Gastrocnemius medialis (tissue), 4 donors: ENCODE measurements at regions not wholly inside any gene's neighbourhood (a gene's known extent, or its start where the extent isn't known, plus 50 kb on each side); places are given as distances from the start of the nearest gene placed in this dataset.

Experiments
- ATAC-seq, 2 donors: fragments of 150-250 bp; one replicate each; pipeline ENCODE4 v1.9.1; 2016
- DNase-seq, 2 donors: peaks; one replicate each; pipeline ENCODE4 v3.0.0-alpha.2; 2019
- H3K27ac ChIP-seq, 4 donors: fragments of 200-600 bp; sonication (generic); 1 replicate in 1 of 4; 2 replicates in 3 of 4; pipeline ENCODE4 v1.5.1; 2016 to 2018; ENCODE audit warnings: mild to moderate bottlenecking in 2 of 4, moderate library complexity in 1 of 4
- H3K27me3 ChIP-seq, 3 donors: fragments of 200-600 bp; sonication (generic) in 2 of 3; 1 replicate in 1 of 3; 2 replicates in 2 of 3; pipeline versions ENCODE4 v1.5.1 to v1.6.0; 2016 to 2019; ENCODE audit warnings: mild to moderate bottlenecking in 1 of 3, moderate library complexity in 1 of 3
- H3K36me3 ChIP-seq, 2 donors: fragments of 200-600 bp; sonication (generic) in 1 of 2; one replicate each; pipeline ENCODE4 v1.5.1; 2017 to 2018
- H3K4me1 ChIP-seq, 2 donors: fragments of 200-600 bp; sonication (generic) in 1 of 2; one replicate each; pipeline ENCODE4 v1.5.1; 2016 to 2017; ENCODE audit warnings: mild to moderate bottlenecking in 2 of 2
- H3K4me3 ChIP-seq, 4 donors: fragments of 200-600 bp; sonication (generic) in 3 of 4; 1 replicate in 1 of 4; 2 replicates in 3 of 4; pipeline ENCODE4 v1.5.1; 2016 to 2019; ENCODE audit warnings: mild to moderate bottlenecking in 2 of 4
- H3K9me3 ChIP-seq, 3 donors: fragments of 200-600 bp; sonication (generic) in 2 of 3; 1 replicate in 1 of 3; 2 replicates in 2 of 3; pipeline ENCODE4 v1.5.1; 2016 to 2019
- CTCF ChIP-seq, 5 experiments: fragments of 450-650 bp in 3 of 5; fragments of 200-600 bp in 2 of 5; sonication (generic) in 2 of 5; IDR thresholded peaks in 4 of 5; conservative IDR thresholded peaks in 1 of 5; 1 replicate in 4 of 5; 2 replicates in 1 of 5; pipeline ENCODE4 v1.5.1; 2016 to 2019; ENCODE audit warnings: antibody characterized with exemption in 5 of 5, mild to moderate bottlenecking in 3 of 5, moderate library complexity in 3 of 5
- POLR2A ChIP-seq, 2 donors: fragments of 450-650 bp; IDR thresholded peaks; one replicate each; pipeline ENCODE4 v1.6.1; 2017; ENCODE audit warnings: antibody characterized with exemption in 2 of 2, mild to moderate bottlenecking in 2 of 2, moderate library complexity in 2 of 2
- in situ Hi-C, 4 donors: fragments of 200-750 bp; cut with MboI; loops; one replicate each; pipeline versions ENCODE4 v1.15.0 to v1.8.0; 2017; ENCODE audit warnings: low sequenced_read_pairs in 4 of 4
- intact Hi-C: fragments of 100-400 bp; cut with DNase I; formaldehyde crosslinking; loops from one replicate; pipeline ENCODE4 v1.15.1; 2023; ENCODE audit warnings: low total_unique reads

- Histone ChIP-seq H3K27ac (no peak overlapping the region), H3K4me1 (no peaks in the 10 kb centered on the region), H3K4me3 (no peak overlapping the region), H3K9me3 (peaks cover 0 to 8% (median 0%) of the 10 kb centered on the region in 3 donors), H3K27me3 (peaks cover 0 to 11% (median 0%) of the 10 kb centered on the region in 3 donors), H3K36me3 (no peaks in the 10 kb centered on the region)
- in situ Hi-C loops (no loop called here), intact Hi-C loops (no loop called here)
- DNase-seq (no peak), ATAC-seq (no peak)
- TF ChIP-seq POLR2A (IDR thresholded peaks at IDR 0.05) (no peak), CTCF (IDR thresholded peaks at IDR 0.05 in 4 of 5, conservative IDR thresholded peaks at IDR 0.05 in 1 of 5) (no peak)
These were observed 105.9 kb downstream of the METRNL start for GRCh38 chr17:83185023-83186002.

GRCh38 chr17:83186226-83186625, 106.8 kb downstream of the METRNL start:
- in situ Hi-C loops (no loop called here), intact Hi-C loops (no loop called here)
- no peaks in the 10 kb centered on the region for H3K4me1 ChIP-seq
- H3K4me3 ChIP-seq: no peak overlapping the region
- no peak for TF ChIP-seq CTCF (IDR thresholded peaks at IDR 0.05 in 4 of 5, conservative IDR thresholded peaks at IDR 0.05 in 1 of 5)
- TF ChIP-seq POLR2A (IDR thresholded peaks at IDR 0.05): no peak
- H3K9me3 ChIP-seq: peaks cover 0 to 8% (median 0%) of the 10 kb centered on the region in 3 donors
- ATAC-seq (no peak), DNase-seq (no peak)
- no peaks in the 10 kb centered on the region for H3K36me3 ChIP-seq
- peaks cover 0 to 11% (median 4%) of the 10 kb centered on the region in 3 donors for H3K27me3 ChIP-seq
- H3K27ac ChIP-seq: no peak overlapping the region

GRCh38 chr17:83186751-83187421, 107.5 kb downstream of the METRNL start:
- in situ Hi-C loops (no loop called here), intact Hi-C loops (no loop called here)
- no peak overlapping the region for H3K4me3 ChIP-seq
- ATAC-seq (no peak), DNase-seq (no peak)
- H3K27ac ChIP-seq: no peak overlapping the region
- H3K9me3 ChIP-seq: peaks cover 0 to 8% (median 0%) of the 10 kb centered on the region in 3 donors
- TF ChIP-seq CTCF (IDR thresholded peaks at IDR 0.05 in 4 of 5, conservative IDR thresholded peaks at IDR 0.05 in 1 of 5) (no peak), POLR2A (IDR thresholded peaks at IDR 0.05) (no peak)
- H3K27me3 ChIP-seq: peaks cover 0 to 11% (median 4%) of the 10 kb centered on the region in 3 donors
- no peaks in the 10 kb centered on the region for H3K36me3 ChIP-seq
- H3K4me1 ChIP-seq: no peaks in the 10 kb centered on the region

- in situ Hi-C loops: no loop called here
- no peaks in the 10 kb centered on the region for H3K4me1 ChIP-seq
These were observed 108.4 kb downstream of the METRNL start for GRCh38 chr17:83187782-83188311.

More at GRCh38 chr17:83187782-83188311, 108.4 kb downstream of the METRNL start:
- Histone ChIP-seq H3K27me3 (peaks cover 0 to 11% (median 4%) of the 10 kb centered on the region in 3 donors), H3K4me3 (no peak overlapping the region), H3K27ac (no peak overlapping the region), H3K9me3 (peaks cover 0 to 8% (median 0%) of the 10 kb centered on the region in 3 donors), H3K36me3 (no peaks in the 10 kb centered on the region)
- DNase-seq (no peak), ATAC-seq (no peak)
- TF ChIP-seq POLR2A (IDR thresholded peaks at IDR 0.05): no peak
- TF ChIP-seq CTCF (IDR thresholded peaks at IDR 0.05 in 4 of 5, conservative IDR thresholded peaks at IDR 0.05 in 1 of 5): no peak
- intact Hi-C loops: no loop called here
